GM12878 (cell line): ENCODE measurements at regions not wholly inside any gene's neighbourhood (a gene's known extent, or its start where the extent isn't known, plus 50 kb on each side); places are given as distances from the start of the nearest gene placed in this dataset.

Source experiments
- ATAC-seq: fragments of 200-7000 bp; cut with Tn5 transposase; 3 replicates; pipeline ENCODE4 v1.9.1; 2020; ENCODE audit warnings: mild to moderate bottlenecking, moderate library complexity
- BruUV-seq: library from RNA; stranded (reverse); fragments of 400-500 nt; replicated peaks from 2 replicates; lab custom pipeline; 2021; lab: Mats Ljungman, UMichigan
- CTCF ChIA-PET: fragments of 300-600 bp; sonication (Branson Sonifier 250); formaldehyde crosslinking; extraction: SDS; loops from one replicate; lab custom pipeline; 2021; ENCODE audit warnings: inconsistent platforms; lab: Yijun Ruan, JAX
- POLR2A ChIA-PET: fragments of 350-600 bp; formaldehyde crosslinking; extraction: SDS; loops from one replicate; lab custom pipeline; 2021; ENCODE audit warnings: inconsistent platforms; lab: Charles Lee
- RAD21 ChIA-PET: fragments of 300-600 bp; sonication (Branson Sonifier 250); formaldehyde crosslinking; loops from one replicate; lab custom pipeline; 2023; ENCODE audit warnings: antibody characterized with exemption; ENCODE audit not compliant: unreplicated experiment; lab: Charles Lee
- SMC1A ChIA-PET: fragments of 300-600 bp; sonication (Branson Sonifier 250); formaldehyde crosslinking; loops from one replicate; lab custom pipeline; 2023; ENCODE audit not compliant: unreplicated experiment, uncharacterized antibody; lab: Charles Lee
- DNase-seq: peaks from one replicate; pipeline ENCODE4 v3.0.0-alpha.2; 2011; ENCODE audit warnings: low read depth, low spot score
- FAIRE-seq: peaks from 3 replicates; lab custom pipeline; 2011; peaks lifted over from hg19 to GRCh38; lab: Jason Lieb, UNC
- H2AFZ ChIP-seq: 2 replicates; pipeline ENCODE4 v1.6.0; 2011; ENCODE audit warnings: low read depth, low read length, control low read depth; ENCODE audit not compliant: control insufficient read depth
- H3K27ac ChIP-seq: 2 replicates; pipeline ENCODE4 v1.5.1; 2011; ENCODE audit warnings: control low read depth; ENCODE audit not compliant: control insufficient read depth, insufficient read depth
- H3K27me3 ChIP-seq, 2 experiments: replicated peaks in 1 of 2; 2 replicates each; pipeline versions ENCODE4 v1.6.0 to v1.6.1; 2011; ENCODE audit warnings: low read length in 1 of 2; ENCODE audit not compliant: control insufficient read depth in 2 of 2, insufficient read depth in 2 of 2
- H3K36me3 ChIP-seq, 2 experiments: 2 replicates each; pipeline ENCODE4 v1.5.1; 2011; ENCODE audit warnings: low read length in 1 of 2; ENCODE audit not compliant: control insufficient read depth in 2 of 2, insufficient read depth in 2 of 2
- H3K4me1 ChIP-seq: 2 replicates; pipeline ENCODE4 v1.6.1; 2011; ENCODE audit warnings: mild to moderate bottlenecking, low read length, moderate library complexity, mixed read lengths; ENCODE audit not compliant: control insufficient read depth, insufficient read depth
- H3K4me2 ChIP-seq: 2 replicates; pipeline ENCODE4 v1.6.0; 2011; ENCODE audit warnings: control low read depth; ENCODE audit not compliant: control insufficient read depth, insufficient read depth
- H3K4me3 ChIP-seq: fragments of 200-600 bp; sonication (generic); 2 replicates; pipeline ENCODE4 v1.5.1; 2016
- H3K79me2 ChIP-seq: 2 replicates; pipeline ENCODE4 v1.6.0; 2011; ENCODE audit warnings: low read length; ENCODE audit not compliant: control insufficient read depth, insufficient read depth
- H3K9ac ChIP-seq: 2 replicates; pipeline ENCODE4 v1.8.0; 2011; ENCODE audit warnings: low read length, control low read depth, mixed read lengths; ENCODE audit not compliant: control insufficient read depth, insufficient read depth
- H3K9me3 ChIP-seq: replicated peaks from 3 replicates; pipeline ENCODE4 v1.5.1; 2011; ENCODE audit warnings: mild to moderate bottlenecking, low read length; ENCODE audit not compliant: control insufficient read depth, insufficient read depth
- H4K20me1 ChIP-seq: 2 replicates; pipeline ENCODE4 v1.6.0; 2011; ENCODE audit not compliant: control insufficient read depth, insufficient read depth
- BHLHE40 ChIP-seq, 2 experiments: fragments of 450-650 bp in 1 of 2; IDR thresholded peaks; 2 replicates each; pipeline ENCODE4 v1.6.1; 2011 to 2017; ENCODE audit warnings: low read depth in 2 of 2, borderline replicate concordance in 1 of 2, improper control_type of control experiment in 1 of 2, low read length in 1 of 2, mild to moderate bottlenecking in 1 of 2
- HCFC1 ChIP-seq: fragments of 150-350 bp; IDR thresholded peaks from 2 replicates; pipeline ENCODE4 v1.6.1; 2014; ENCODE audit warnings: low read length
- JUND ChIP-seq: IDR thresholded peaks from 2 replicates; pipeline ENCODE4 v1.6.1; 2012; ENCODE audit warnings: low read depth, mild to moderate bottlenecking, low read length, improper control_type of control experiment, moderate library complexity
- MEF2A ChIP-seq: IDR thresholded peaks from 2 replicates; pipeline ENCODE4 v1.6.1; 2011; ENCODE audit warnings: low read depth, mild to moderate bottlenecking, low read length, moderate library complexity; ENCODE audit not compliant: insufficient read depth
- NR2F1 ChIP-seq: fragments of 450-650 bp; conservative IDR thresholded peaks from 2 replicates; pipeline ENCODE4 v1.6.1; 2017; ENCODE audit warnings: mild to moderate bottlenecking
- PAX8 ChIP-seq: fragments of 450-650 bp; IDR thresholded peaks from 2 replicates; pipeline ENCODE4 v1.6.1; 2017; ENCODE audit warnings: mild to moderate bottlenecking, moderate library complexity
- RUNX3 ChIP-seq: IDR thresholded peaks from 2 replicates; pipeline ENCODE4 v1.6.1; 2012; ENCODE audit warnings: low read length, inconsistent platforms
- SIN3A ChIP-seq: IDR thresholded peaks from 2 replicates; pipeline ENCODE4 v1.6.1; 2012; ENCODE audit warnings: low read depth, low read length, improper control_type of control experiment
- SMAD5 ChIP-seq: IDR thresholded peaks from 2 replicates; pipeline ENCODE4 v1.6.1; 2016; ENCODE audit warnings: antibody characterized with exemption, low read depth
- SMC3 ChIP-seq: IDR thresholded peaks from 2 replicates; pipeline ENCODE4 v1.6.1; 2011; ENCODE audit warnings: low read length, improper control_type of control experiment, borderline replicate concordance
- SP1 ChIP-seq: IDR thresholded peaks from one replicate; pipeline ENCODE4 v1.6.1; 2011; ENCODE audit warnings: low read depth, low read length
- SPI1 ChIP-seq: IDR thresholded peaks from 2 replicates; pipeline ENCODE4 v1.6.1; 2011; ENCODE audit warnings: low read depth, mild to moderate bottlenecking, low read length, moderate library complexity, borderline replicate concordance; ENCODE audit not compliant: insufficient read depth
- ZNF207 ChIP-seq: fragments of 450-650 bp; IDR thresholded peaks from 2 replicates; pipeline ENCODE4 v1.6.1; 2014; ENCODE audit warnings: antibody characterized with exemption, mild to moderate bottlenecking, borderline replicate concordance
- ZNF622 ChIP-seq: fragments of 450-650 bp; IDR thresholded peaks from 2 replicates; pipeline ENCODE4 v1.6.1; 2017; ENCODE audit warnings: mild to moderate bottlenecking, inconsistent platforms
- WGBS: methylation state at CpG from one replicate; pipeline ENCODE4 v1.1.6; 2016; ENCODE audit warnings: low lambda C conversion rate; ENCODE audit not compliant: insufficient replicate concordance, insufficient coverage; ENCODE audit errors: missing lambda C conversion rate; 5-methylcytosine and 5-hydroxymethylcytosine counted together
- in situ Hi-C: fragments of 300-500 bp; cut with MboI; formaldehyde crosslinking; loops from 9 replicates; pipeline ENCODE4 v1.14.3; 2018; ENCODE audit warnings: mixed read lengths
- intact Hi-C: fragments of 100-400 bp; cut with micrococcal nuclease; formaldehyde crosslinking; loops from one replicate; pipeline ENCODE4 v1.14.2; 2022; ENCODE audit not compliant: unreplicated experiment
- TF ChIP-seq, protein P1 (sequence below): fragments of 450-650 bp; IDR thresholded peaks from 2 replicates; pipeline ENCODE4 v1.6.1; 2016; ENCODE audit warnings: mild to moderate bottlenecking
- TF ChIP-seq, protein P2 (sequence below): fragments of 450-650 bp; IDR thresholded peaks from 2 replicates; pipeline ENCODE4 v1.6.1; 2016; ENCODE audit warnings: mild to moderate bottlenecking

GRCh38 chr5:129306725-129307124 is 153.4 kb upstream of the ADAMTS19 start:
- SMC1A ChIA-PET, result no interaction called here
- Histone ChIP-seq H3K4me3 (no peak overlapping the region), H3K4me1 (no peaks in the 10 kb centered on the region), H3K9me3 (no peaks in the 10 kb centered on the region)
- RAD21 ChIA-PET, result no interaction called here
- WGBS, result 31% methylated on average over 6 of the region's 6 CpGs
- no peak for ATAC-seq
- CTCF ChIA-PET, result no interaction called here
- TF ChIP-seq HCFC1 (no peak), ZNF622 (no peak)
- TF ChIP-seq, protein P1, sequence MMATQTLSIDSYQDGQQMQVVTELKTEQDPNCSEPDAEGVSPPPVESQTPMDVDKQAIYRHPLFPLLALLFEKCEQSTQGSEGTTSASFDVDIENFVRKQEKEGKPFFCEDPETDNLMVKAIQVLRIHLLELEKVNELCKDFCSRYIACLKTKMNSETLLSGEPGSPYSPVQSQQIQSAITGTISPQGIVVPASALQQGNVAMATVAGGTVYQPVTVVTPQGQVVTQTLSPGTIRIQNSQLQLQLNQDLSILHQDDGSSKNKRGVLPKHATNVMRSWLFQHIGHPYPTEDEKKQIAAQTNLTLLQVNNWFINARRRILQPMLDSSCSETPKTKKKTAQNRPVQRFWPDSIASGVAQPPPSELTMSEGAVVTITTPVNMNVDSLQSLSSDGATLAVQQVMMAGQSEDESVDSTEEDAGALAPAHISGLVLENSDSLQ, result no peak
- TF ChIP-seq, all 136 proteins: peak for 0
- Histone ChIP-seq H3K27ac (no peak overlapping the region), H3K27me3 (no peaks in the 10 kb centered on the region), H2AFZ (no peak overlapping the region), H3K9ac (no peak overlapping the region), H3K36me3 (no peaks in the 10 kb centered on the region), H3K4me2 (no peak overlapping the region), H3K79me2 (no peaks in the 10 kb centered on the region), H4K20me1 (no peaks in the 10 kb centered on the region)
- in situ Hi-C loops (no loop called here), intact Hi-C loops (no loop called here)
- BruUV-seq, result no TSS peak
- DNase-seq (no peak), FAIRE-seq (no peak)
- POLR2A ChIA-PET, result no interaction called here

DNA sequence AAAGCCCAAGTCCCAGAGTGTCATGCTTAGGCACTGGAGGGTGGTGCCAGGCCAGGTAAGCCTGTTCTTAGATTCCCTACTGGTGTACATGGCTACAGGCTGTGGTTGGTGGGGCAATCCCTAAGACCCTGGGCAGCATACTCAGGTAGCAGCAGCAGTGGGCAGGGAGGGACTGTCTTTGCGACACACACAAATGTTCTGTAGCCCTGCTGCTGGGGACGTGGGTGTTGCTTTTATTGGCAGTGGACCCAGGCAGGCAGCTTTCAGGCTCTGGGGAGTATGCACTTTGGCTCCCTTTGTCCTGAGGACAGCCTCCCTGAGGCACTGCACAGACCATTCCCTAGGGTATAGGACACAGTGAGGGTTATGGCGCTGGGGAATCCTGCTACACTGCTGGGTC is 137.1 kb upstream of the ADAMTS19 start:
- no peaks in the 10 kb centered on the region for H3K36me3 ChIP-seq
- H3K27me3 ChIP-seq, result no peaks in the 10 kb centered on the region
- H4K20me1 ChIP-seq, result no peaks in the 10 kb centered on the region
- ChIA-PET CTCF (no interaction called here), POLR2A (no interaction called here), RAD21 (no interaction called here), SMC1A (no interaction called here)
- no peak for DNase-seq
- intact Hi-C loops, result no loop called here
- H3K79me2 ChIP-seq, result no peaks in the 10 kb centered on the region
- H3K4me2 ChIP-seq, result no peak overlapping the region
- in situ Hi-C loops, result no loop called here
- H3K27ac ChIP-seq, result no peak overlapping the region
- no peak overlapping the region for H2AFZ ChIP-seq
- 17% methylated on average over 3 of the region's 3 CpGs for WGBS
- H3K9ac ChIP-seq, result no peak overlapping the region
- no peak for FAIRE-seq
- ATAC-seq, result no peak
- H3K4me1 ChIP-seq, result no peaks in the 10 kb centered on the region
- no peaks in the 10 kb centered on the region for H3K9me3 ChIP-seq
- H3K4me3 ChIP-seq, result no peak overlapping the region
- no TSS peak for BruUV-seq
- TF ChIP-seq JUND (no peak), SIN3A (no peak), RUNX3 (no peak), SPI1 (no peak), SMC3 (no peak), PAX8 (no peak), SMAD5 (no peak), NR2F1 (no peak), BHLHE40 (IDR thresholded peaks at IDR 0.05; ENCODE audit: borderline replicate concordance in 1 of 2, low read depth in 2 of 2, low read length in 1 of 2) (no peak), SP1 (no peak), ZNF207 (no peak), MEF2A (no peak)
- TF ChIP-seq, protein P2, sequence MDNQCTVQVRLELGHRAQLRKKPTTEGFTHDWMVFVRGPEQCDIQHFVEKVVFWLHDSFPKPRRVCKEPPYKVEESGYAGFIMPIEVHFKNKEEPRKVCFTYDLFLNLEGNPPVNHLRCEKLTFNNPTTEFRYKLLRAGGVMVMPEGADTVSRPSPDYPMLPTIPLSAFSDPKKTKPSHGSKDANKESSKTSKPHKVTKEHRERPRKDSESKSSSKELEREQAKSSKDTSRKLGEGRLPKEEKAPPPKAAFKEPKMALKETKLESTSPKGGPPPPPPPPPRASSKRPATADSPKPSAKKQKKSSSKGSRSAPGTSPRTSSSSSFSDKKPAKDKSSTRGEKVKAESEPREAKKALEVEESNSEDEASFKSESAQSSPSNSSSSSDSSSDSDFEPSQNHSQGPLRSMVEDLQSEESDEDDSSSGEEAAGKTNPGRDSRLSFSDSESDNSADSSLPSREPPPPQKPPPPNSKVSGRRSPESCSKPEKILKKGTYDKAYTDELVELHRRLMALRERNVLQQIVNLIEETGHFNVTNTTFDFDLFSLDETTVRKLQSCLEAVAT, result no peak
